ACC112 (cell line): ENCODE measurements at regions not wholly inside any gene's neighbourhood (a gene's known extent, or its start where the extent isn't known, plus 50 kb on each side); places are given as distances from the start of the nearest gene placed in this dataset.

Experiments used
- H2AFZ ChIP-seq: fragments of 200-600 bp; sonication (generic); one replicate; pipeline ENCODE4 v1.6.0; 2017; ENCODE audit warnings: antibody characterized with exemption, low read length; ENCODE audit not compliant: unreplicated experiment
- H3K27ac ChIP-seq: fragments of 200-600 bp; sonication (generic); 2 replicates; pipeline ENCODE4 v1.5.1; 2014; ENCODE audit warnings: low read depth, mild to moderate bottlenecking, antibody characterized with exemption, low read length, moderate library complexity
- H3K27me3 ChIP-seq: fragments of 200-600 bp; sonication (generic); 2 replicates; pipeline ENCODE4 v1.6.1; 2014; ENCODE audit warnings: mild to moderate bottlenecking, antibody characterized with exemption, low read length, moderate library complexity, mixed read lengths; ENCODE audit not compliant: insufficient read depth
- H3K36me3 ChIP-seq: fragments of 200-600 bp; sonication (generic); 2 replicates; pipeline ENCODE4 v1.6.1; 2016; ENCODE audit warnings: mild to moderate bottlenecking, antibody characterized with exemption, low read length, moderate library complexity, mixed read lengths; ENCODE audit not compliant: insufficient read depth
- H3K4me1 ChIP-seq: fragments of 200-600 bp; sonication (generic); one replicate; pipeline ENCODE4 v1.6.1; 2016; ENCODE audit warnings: low read length, mixed read lengths; ENCODE audit not compliant: insufficient read depth, unreplicated experiment, control insufficient read depth
- H3K4me3 ChIP-seq: fragments of 200-600 bp; sonication (generic); 2 replicates; pipeline ENCODE4 v1.5.1; 2014; ENCODE audit warnings: mild to moderate bottlenecking, low read depth, low read length
- H3K79me2 ChIP-seq: fragments of 200-600 bp; sonication (generic); one replicate; pipeline ENCODE4 v1.6.0; 2016; ENCODE audit warnings: low read length; ENCODE audit not compliant: control insufficient read depth, unreplicated experiment, insufficient read depth

GRCh38 chr6:28598757-28599686, 73.3 kb downstream of the GPX5 start:
- no peak overlapping the region for H2AFZ ChIP-seq
- H3K36me3 ChIP-seq = no peaks in the 10 kb centered on the region
- H3K27ac ChIP-seq = no peak overlapping the region
- no peak overlapping the region for H3K4me3 ChIP-seq
- H3K79me2 ChIP-seq = no peaks in the 10 kb centered on the region
- H3K4me1 ChIP-seq = no peaks in the 10 kb centered on the region
- no peaks in the 10 kb centered on the region; the same call in 1 of the 2 replicates for H3K27me3 ChIP-seq

GRCh38 chr6:28600245-28600644, 74.6 kb downstream of the GPX5 start:
- Histone ChIP-seq H3K79me2 (no peaks in the 10 kb centered on the region), H3K36me3 (no peaks in the 10 kb centered on the region), H3K4me3 (no peak overlapping the region)

GRCh38 chr6:28603891-28604290, 78.2 kb downstream of the GPX5 start:
- Histone ChIP-seq H3K4me3 (no peak overlapping the region), H3K79me2 (no peaks in the 10 kb centered on the region), H2AFZ (no peak overlapping the region), H3K36me3 (no peaks in the 10 kb centered on the region), H3K27me3 (peaks cover 8% of the 10 kb centered on the region), H3K27ac (no peak overlapping the region), H3K4me1 (no peaks in the 10 kb centered on the region)

More at GRCh38 chr6:28600245-28600644, 74.6 kb downstream of the GPX5 start:
- Histone ChIP-seq H2AFZ (no peak overlapping the region), H3K4me1 (no peaks in the 10 kb centered on the region), H3K27me3 (no peaks in the 10 kb centered on the region; the same call in 1 of the 2 replicates), H3K27ac (no peak overlapping the region)

GRCh38 chr6:28606424-28607391, 81.0 kb downstream of the GPX5 start:
- no peaks in the 10 kb centered on the region for H3K4me1 ChIP-seq
- H3K27ac ChIP-seq = peak overlapping the region; percentile 50
- H3K36me3 ChIP-seq = no peaks in the 10 kb centered on the region
- H3K4me3 ChIP-seq = peak overlapping the region; percentile 76
- H2AFZ ChIP-seq = peak overlapping the region; percentile 78
- H3K27me3 ChIP-seq = peaks cover 30% of the 10 kb centered on the region
- no peaks in the 10 kb centered on the region for H3K79me2 ChIP-seq

GRCh38 chr6:28607990-28608389, 82.3 kb downstream of the GPX5 start:
- no peaks in the 10 kb centered on the region for H3K4me1 ChIP-seq
- no peak overlapping the region for H3K4me3 ChIP-seq
- no peak overlapping the region for H2AFZ ChIP-seq

GRCh38 chr6:28609672-28610071, 84.0 kb downstream of the GPX5 start:
- Histone ChIP-seq H3K4me1 (no peaks in the 10 kb centered on the region), H3K27me3 (peaks cover 47% of the 10 kb centered on the region), H3K36me3 (no peaks in the 10 kb centered on the region), H3K4me3 (no peak overlapping the region), H2AFZ (no peak overlapping the region), H3K79me2 (no peaks in the 10 kb centered on the region), H3K27ac (no peak overlapping the region)

More at GRCh38 chr6:28607990-28608389, 82.3 kb downstream of the GPX5 start:
- Histone ChIP-seq H3K36me3 (no peaks in the 10 kb centered on the region), H3K27me3 (peaks cover 40% of the 10 kb centered on the region), H3K79me2 (no peaks in the 10 kb centered on the region), H3K27ac (no peak overlapping the region)

- H3K4me3 ChIP-seq = no peak overlapping the region
Measured at GRCh38 chr6:28615616-28615954, 89.9 kb downstream of the GPX5 start.

GRCh38 chr6:28615955-28616747, 90.5 kb downstream of the GPX5 start:
- no peaks in the 10 kb centered on the region for H3K79me2 ChIP-seq
- no peak overlapping the region for H3K27ac ChIP-seq
- no peak overlapping the region for H2AFZ ChIP-seq
- H3K27me3 ChIP-seq = peaks cover 55% of the 10 kb centered on the region
- no peaks in the 10 kb centered on the region for H3K4me1 ChIP-seq
- no peaks in the 10 kb centered on the region for H3K36me3 ChIP-seq
- no peak overlapping the region for H3K4me3 ChIP-seq

More at GRCh38 chr6:28615616-28615954, 89.9 kb downstream of the GPX5 start:
- H3K4me1 ChIP-seq = no peaks in the 10 kb centered on the region
- no peak overlapping the region for H2AFZ ChIP-seq
- H3K36me3 ChIP-seq = no peaks in the 10 kb centered on the region
- no peaks in the 10 kb centered on the region for H3K79me2 ChIP-seq
- no peak overlapping the region for H3K27ac ChIP-seq
- peaks cover 56% of the 10 kb centered on the region for H3K27me3 ChIP-seq

- no peaks in the 10 kb centered on the region for H3K4me1 ChIP-seq
- no peak overlapping the region for H2AFZ ChIP-seq
- no peaks in the 10 kb centered on the region for H3K36me3 ChIP-seq
- H3K79me2 ChIP-seq = no peaks in the 10 kb centered on the region
- no peak overlapping the region for H3K4me3 ChIP-seq
- no peak overlapping the region for H3K27ac ChIP-seq
- H3K27me3 ChIP-seq = peaks cover 33% of the 10 kb centered on the region
Measured at GRCh38 chr6:28618898-28619555, 93.3 kb downstream of the GPX5 start.
